ENCODE measurements at regions not wholly inside any gene's neighbourhood (a gene's known extent, or its start where the extent isn't known, plus 50 kb on each side); places are given as distances from the start of the nearest gene placed in this dataset.

DNA sequence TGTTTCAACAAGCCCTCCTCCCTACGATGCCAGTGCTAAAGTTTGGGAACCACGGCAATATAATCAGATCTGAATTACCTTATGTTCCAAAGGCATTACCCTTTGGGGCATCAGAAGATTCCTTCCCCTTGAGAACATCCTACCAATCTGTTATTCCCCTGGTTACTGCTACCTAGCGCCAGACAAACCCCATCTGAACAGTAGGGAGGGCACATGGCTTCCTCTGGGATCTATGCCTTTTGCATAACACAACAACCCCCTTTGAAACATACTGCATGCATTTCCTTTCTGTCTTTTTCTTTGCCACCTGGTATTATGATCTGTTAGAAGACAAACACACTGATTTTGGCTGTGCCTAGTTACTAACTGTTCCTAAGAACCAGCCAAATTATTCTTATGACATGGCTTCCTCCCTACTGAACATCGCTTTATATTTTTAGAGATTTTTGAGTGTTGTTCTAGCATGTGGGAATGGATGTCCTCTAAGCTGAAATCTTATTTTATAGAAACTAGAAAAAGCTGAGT, 103.9 kb upstream of the DAPK1 start:
- no peak overlapping the region for H3K4me3 ChIP-seq (replicated peaks; ENCODE audit: insufficient read depth, low read length)
- H3K27ac ChIP-seq (replicated peaks) = no peak overlapping the region
- no peaks in the 10 kb centered on the region for H3K27me3 ChIP-seq (ENCODE audit: insufficient read depth, poor library complexity, severe bottlenecking)
- DNase-seq (ENCODE audit: low read depth in 1 of 2, low spot score in 1 of 2) = no peak
- TF ChIP-seq REST (IDR thresholded peaks at IDR 0.05; ENCODE audit: insufficient replicate concordance, low read depth) = no peak
- TF ChIP-seq CTCF (IDR thresholded peaks at IDR 0.05; ENCODE audit: insufficient read depth, low read length) = no peak
- no peak for TF ChIP-seq POLR2AphosphoS5 (IDR thresholded peaks at IDR 0.05; ENCODE audit: low read depth)
- TF ChIP-seq GABPA (IDR thresholded peaks at IDR 0.05; ENCODE audit: low read depth) = no peak
- TF ChIP-seq SPI1 (IDR thresholded peaks at IDR 0.05; ENCODE audit: borderline replicate concordance, low read depth) = no peak

- Histone ChIP-seq H3K27ac (replicated peaks) (no peak overlapping the region), H3K4me3 (replicated peaks; ENCODE audit: insufficient read depth, low read length) (no peak overlapping the region), H3K27me3 (ENCODE audit: insufficient read depth, poor library complexity, severe bottlenecking) (no peaks in the 10 kb centered on the region)
- no peak for TF ChIP-seq CTCF (IDR thresholded peaks at IDR 0.05; ENCODE audit: insufficient read depth, low read length)
- TF ChIP-seq SPI1 (IDR thresholded peaks at IDR 0.05; ENCODE audit: borderline replicate concordance, low read depth) = no peak
- TF ChIP-seq GABPA (IDR thresholded peaks at IDR 0.05; ENCODE audit: low read depth) = no peak
- TF ChIP-seq REST (IDR thresholded peaks at IDR 0.05; ENCODE audit: insufficient replicate concordance, low read depth) = no peak
- no peak for TF ChIP-seq POLR2AphosphoS5 (IDR thresholded peaks at IDR 0.05; ENCODE audit: low read depth)
- DNase-seq (ENCODE audit: low read depth in 1 of 2, low spot score in 1 of 2) = no peak
Measured at GRCh38 chr9:87395804-87396479, 101.7 kb upstream of the DAPK1 start.

DNA sequence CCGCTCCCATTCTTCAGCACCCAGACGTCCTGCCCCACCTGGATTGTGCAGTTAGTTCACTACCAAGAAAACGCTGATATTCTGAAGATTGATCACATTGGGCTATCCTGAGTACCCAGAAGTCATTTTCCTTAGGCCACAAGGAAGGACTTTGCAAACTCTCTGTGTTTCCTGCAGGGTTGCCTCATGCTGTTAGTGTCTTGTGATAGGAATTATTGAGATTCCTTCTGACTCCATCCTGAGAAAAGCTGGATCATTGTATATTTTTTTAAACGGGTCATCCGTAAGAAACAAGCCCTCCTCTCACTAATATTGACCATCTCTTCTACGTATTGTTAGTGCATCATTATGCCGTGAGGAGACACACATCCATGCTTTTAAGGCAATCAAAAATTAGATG, 96.0 kb upstream of the DAPK1 start:
- Histone ChIP-seq H3K4me3 (replicated peaks; ENCODE audit: insufficient read depth, low read length) (no peak overlapping the region), H3K27ac (replicated peaks) (no peak overlapping the region), H3K27me3 (ENCODE audit: insufficient read depth, poor library complexity, severe bottlenecking) (no peaks in the 10 kb centered on the region)
- DNase-seq (ENCODE audit: low read depth in 1 of 2, low spot score in 1 of 2) = no peak
- TF ChIP-seq CTCF (IDR thresholded peaks at IDR 0.05; ENCODE audit: insufficient read depth, low read length) (no peak), REST (IDR thresholded peaks at IDR 0.05; ENCODE audit: insufficient replicate concordance, low read depth) (no peak), POLR2AphosphoS5 (IDR thresholded peaks at IDR 0.05; ENCODE audit: low read depth) (no peak), SPI1 (IDR thresholded peaks at IDR 0.05; ENCODE audit: borderline replicate concordance, low read depth) (no peak), GABPA (IDR thresholded peaks at IDR 0.05; ENCODE audit: low read depth) (no peak)
